Hematopoietic multipotent progenitor cell treated with erythropoietin and hydrocortisone succinate and interleukin-3 and kit ligand, for 8 days (in vitro differentiated cells): ENCODE measurements at regions not wholly inside any gene's neighbourhood (a gene's known extent, or its start where the extent isn't known, plus 50 kb on each side); places are given as distances from the start of the nearest gene placed in this dataset.
"Not testable (repeated sequence)": the region's sequence is repeated elsewhere in the genome, so short reads cannot be mapped to it uniquely, and the experiment has no call there.

Experiments used
- DNase-seq: peaks from one replicate; pipeline ENCODE4 v3.0.0-alpha.2; 2015

DNA sequence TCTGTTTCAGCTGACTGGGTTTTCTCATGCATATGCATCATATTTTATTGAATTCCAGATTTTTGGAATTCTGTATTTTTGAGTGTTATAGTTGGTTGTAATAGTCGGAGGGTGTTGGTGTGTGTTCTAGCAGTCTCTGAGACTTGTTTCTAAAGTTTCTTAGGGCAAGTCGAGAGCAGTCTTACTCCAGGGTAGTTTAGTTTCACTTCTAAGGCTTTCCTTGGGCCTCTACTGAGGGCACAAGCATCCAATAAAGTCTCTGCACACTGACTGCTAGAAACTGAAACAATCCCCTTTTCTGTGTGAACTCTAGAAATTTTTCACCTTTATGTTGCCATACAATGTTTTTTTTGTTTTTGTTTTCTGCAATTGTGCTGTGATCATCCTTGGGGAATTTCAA is 663.7 kb upstream of the LRATD1 start:
- DNase-seq: no peak

DNA sequence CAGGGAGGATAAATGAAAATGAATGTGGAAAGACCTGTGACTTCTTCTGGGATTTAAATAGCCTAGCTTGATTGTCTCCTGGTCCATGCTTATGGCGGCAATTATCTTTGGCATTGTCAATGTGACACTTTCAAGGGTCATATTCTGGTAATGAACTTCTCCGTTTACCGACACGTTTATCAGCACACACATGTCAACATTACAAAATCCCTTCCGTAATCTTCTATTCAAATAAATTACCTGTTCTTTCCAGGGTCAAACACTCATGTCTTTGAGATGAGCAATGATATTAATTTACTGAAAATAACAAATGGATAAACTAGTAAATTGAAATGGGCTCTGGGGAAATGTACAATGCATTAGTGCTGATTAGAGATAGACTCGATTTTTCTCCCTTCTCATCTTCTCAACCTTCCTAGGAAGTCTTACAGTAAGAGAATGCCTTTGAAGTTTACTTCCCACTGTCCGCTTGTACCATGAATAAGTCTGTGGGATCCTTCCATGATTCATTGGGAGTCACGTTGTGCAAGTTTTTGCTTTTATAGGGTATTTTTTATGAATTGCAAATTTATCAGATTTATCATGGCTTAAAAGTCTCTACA is 646.3 kb upstream of the LRATD1 start:
- no peak for DNase-seq

DNA sequence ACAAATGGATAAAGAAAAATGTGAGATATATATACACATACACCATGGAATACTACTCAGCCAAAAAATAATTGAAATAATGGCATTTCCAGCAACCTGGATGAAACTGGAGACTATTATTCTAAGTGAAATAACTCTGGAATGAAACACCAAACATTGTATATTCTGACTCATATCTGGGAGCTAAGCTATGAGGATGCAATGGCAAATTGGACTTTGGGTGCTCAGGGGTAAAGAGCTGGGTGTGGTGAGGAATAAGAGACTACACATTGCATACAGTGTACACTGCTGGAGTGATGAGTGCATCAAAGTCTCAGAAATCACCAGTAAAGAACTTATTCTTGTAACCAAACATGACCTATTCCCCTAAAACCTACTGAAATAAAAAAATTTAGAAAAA is 636.0 kb upstream of the LRATD1 start:
- no peak for DNase-seq

DNA sequence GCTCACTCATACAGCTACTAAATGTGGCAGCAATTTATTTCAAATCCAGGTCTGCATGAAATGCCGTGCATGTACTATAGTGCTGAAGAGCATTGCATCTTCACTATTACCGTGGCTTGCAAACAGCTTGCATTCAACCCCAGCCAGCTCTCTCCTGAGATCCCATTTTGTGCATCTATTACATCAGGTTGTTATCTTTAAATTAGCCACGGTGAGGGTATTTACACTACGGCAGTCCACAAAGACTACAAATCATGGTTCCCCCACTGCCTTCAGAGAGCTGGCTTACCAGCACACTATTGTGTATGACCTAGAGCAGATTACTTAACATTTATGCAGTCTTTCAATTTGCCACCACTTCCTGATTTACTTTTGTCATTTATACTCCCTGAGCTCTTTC is 621.3 kb upstream of the LRATD1 start:
- no peak for DNase-seq

DNA sequence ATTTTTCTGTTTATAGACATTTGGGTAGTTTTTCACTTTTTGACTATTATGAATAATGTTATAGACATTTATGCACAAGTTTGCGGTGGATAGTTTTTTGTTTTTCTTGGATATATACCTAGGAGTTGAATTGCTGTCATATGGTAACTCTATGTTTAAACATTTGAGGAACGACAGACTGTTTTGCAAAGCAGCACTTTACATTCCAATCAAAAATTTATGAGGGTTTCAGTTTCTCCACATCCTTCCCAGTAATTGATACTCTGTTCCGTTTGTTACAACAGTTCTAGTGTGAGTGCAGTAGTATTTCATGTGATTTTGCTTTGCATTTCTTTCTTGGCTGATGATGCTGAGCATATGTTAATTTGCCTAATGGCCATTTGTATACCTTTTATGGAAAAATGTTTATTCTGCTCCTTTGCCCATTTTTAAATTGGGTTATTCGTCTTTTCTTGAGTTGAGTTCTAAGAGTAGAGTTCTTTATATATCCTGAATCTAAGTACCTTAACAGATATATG is 617.3 kb upstream of the LRATD1 start:
- DNase-seq: no peak

DNA sequence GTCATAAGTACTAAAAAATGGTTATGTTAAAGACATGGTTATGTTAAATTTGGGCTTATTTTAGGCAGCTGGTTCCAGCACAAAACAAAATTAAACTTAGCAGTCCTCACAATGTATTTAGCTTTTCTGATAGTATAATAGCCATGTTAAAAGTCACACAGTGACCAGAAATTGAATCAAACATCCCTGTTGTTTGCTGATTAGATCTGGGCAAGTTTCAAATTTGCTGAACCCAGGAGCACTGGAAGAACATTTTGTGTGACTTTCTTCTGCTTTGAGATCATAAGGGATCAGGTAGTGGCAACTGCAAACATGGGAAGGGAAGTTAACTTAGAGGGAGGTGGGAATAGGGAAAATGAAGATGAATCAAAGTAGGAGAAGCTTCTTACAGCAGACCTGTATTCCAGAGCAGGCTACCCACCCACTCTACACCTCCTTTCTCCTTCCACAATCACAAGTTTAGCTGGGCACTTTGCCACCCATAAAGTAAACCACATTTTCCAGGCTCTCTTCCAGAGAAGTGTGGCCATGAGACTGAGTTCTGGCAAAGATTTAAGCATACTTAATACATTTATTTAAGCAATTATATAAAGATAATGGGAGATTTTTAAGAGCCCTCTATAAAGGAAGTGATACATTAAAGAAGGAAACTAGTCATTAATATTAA is 616.1 kb upstream of the LRATD1 start:
- no peak for DNase-seq

DNA sequence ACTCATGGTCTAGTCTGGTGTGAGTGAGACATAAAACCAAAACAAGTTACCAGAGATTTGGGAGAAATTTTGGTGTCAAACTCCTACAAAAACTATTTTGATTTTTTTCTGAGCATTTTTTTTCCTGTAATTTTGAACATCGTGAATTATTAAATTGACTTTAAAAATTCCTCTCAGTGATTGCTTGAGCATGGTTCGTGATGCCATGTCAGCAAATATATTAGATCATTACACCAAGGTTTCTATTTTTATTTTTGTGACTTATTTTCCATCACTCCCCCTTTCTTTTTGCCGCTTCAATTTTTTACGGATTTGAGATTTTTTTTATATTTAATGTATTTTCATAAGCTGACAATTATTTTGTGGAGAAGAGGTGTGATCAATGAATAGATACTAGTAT is 613.9 kb upstream of the LRATD1 start:
- no peak for DNase-seq

DNA sequence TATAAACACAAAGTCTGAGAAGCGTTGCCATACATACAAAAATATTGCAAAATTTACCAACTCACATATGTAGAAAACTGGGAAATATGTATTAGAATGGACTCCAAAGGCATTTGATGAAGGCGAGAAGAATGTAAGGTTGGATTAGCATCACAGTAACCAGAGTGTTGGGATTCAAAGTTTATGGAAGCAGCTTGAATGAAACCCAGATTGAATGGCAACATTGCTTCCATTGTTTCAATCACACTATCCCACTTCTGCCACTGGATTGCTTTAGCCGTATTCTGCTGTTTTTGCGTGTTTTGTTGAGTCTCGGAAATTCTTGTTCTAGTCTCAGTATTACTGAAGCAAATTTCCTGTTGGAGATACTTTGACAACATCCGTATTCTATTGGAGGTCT is 609.0 kb upstream of the LRATD1 start:
- DNase-seq: no peak

DNA sequence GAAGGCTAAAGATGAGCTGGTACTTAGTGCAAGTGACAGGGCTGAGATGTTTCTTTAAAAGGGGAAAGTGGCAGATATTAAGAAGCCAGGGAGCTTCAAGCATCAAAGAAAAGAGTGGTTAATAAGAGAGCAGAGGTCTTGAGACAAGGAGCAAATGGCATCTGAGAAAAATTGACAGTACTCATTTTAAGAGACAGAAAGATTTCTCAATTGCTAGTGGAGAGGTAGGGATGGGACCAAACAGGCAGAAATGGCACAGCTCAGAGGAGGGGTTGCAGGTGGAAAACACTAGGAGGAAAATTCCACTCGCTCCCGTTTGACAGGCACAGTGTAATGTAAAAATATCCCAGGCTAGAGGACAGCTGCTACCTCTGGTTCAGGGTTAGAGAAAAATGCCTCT is 593.4 kb upstream of the LRATD1 start:
- DNase-seq: no peak

DNA sequence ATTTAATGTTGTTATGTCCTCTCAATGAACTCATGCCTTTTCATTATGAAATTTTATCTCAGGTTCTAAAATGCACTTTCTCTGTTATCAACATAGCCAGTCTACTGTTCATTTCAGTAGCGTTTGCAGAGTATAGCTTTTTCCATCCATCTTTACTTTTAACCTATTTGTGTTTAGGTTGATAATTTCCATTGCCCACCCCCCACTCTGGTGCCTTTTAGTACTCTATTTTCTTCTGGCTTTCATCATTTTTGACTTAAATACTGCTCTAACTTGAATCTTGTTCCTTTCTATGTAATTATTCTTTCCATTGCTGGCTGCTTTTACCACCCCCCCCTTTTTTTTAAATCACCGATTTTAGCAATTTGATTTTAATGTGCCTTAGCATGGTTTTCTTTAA is 585.0 kb upstream of the LRATD1 start:
- no peak for DNase-seq

DNA sequence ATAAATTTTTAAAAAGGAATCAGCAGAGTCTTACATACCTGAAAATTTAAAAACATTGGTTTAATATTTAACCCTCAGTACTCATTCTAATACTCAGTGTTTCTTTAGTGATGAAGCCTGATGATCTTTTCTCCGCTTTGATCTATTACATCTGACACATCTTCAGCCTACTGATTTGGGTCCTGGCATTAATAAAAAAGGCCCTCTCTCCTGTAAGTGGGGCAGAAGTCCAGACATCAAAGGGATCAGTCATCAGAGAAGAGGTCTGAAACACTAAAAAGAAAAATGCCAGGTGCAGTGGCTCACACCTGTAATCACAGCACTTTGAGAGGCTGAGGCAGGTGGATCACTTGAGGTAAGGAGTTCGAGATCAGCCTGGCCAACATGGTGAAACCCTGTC is 581.1 kb upstream of the LRATD1 start:
- no peak for DNase-seq

DNA sequence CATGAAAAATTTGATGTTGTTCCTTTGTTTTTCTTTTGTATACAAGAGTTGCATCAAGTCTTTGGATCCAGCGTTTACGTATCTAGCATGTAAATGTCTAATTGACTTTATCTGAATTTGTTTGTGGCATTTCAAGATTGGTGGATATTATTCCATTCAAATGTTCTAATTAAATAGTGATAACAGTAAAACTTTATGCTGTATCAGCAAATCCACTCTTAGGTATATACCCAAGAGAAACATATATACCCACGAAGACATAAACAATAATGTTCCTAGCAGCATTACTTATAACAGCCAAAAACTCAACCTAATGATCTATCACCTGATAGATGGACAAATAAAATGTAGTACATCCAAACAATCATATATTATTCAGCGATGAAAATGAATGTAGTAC is 579.4 kb upstream of the LRATD1 start:
- no peak for DNase-seq

DNA sequence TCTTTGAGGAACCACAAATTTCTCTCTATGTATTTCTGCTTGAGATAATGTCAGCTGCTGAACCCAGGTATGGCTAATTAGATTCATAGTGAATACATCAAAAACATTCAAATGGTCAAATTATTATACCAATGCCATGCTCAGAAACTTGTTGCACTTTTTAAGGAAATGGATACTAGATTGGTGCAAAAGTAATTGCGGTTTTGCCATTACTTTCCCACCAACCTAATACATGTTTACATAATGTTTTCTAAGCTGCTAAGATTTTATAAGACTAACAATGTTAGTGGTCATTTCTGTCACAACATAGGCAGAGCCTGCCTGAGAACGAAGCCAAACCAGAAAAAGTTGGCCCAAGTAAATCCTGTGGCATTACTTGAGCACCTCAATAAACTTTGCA is 568.2 kb upstream of the LRATD1 start:
- no peak for DNase-seq

DNA sequence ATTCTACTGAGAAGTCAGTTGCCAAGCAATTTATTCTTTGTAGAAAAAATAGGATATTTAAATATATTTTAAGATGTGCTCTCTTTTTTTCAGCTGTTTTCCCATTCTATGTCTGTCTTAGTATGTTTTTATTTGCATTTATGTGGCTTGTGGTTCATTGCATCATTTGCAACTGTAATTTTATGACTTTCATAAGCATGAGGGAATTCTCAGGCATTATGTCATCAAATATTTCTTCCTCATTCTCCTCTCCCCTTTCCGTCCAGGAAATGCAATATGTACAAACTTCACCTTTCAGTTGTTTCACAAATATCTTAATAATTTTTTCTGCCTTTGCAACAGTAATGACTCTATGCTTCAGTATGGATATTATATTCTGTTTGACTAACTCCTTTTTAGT is 560.2 kb upstream of the LRATD1 start:
- DNase-seq: no peak

DNA sequence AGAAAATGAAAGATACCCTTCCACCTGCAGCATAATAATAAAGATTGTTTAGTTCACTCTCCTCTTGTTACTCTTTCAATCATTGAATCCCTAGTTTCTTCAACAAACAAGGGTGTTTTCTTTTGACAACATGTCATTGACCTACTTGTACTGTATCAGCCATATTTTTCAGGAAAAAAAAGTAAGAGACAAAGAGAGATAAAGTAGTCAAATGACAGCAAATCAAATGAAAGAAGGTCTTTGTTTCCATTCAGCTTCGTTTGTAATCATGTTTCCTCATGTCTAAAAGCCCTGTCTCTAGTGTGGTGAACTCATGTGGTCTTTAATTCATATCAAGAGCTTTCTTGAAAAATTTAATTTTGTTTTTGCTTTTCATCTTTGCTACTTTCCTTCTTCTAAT is 557.8 kb upstream of the LRATD1 start:
- DNase-seq: no peak

DNA sequence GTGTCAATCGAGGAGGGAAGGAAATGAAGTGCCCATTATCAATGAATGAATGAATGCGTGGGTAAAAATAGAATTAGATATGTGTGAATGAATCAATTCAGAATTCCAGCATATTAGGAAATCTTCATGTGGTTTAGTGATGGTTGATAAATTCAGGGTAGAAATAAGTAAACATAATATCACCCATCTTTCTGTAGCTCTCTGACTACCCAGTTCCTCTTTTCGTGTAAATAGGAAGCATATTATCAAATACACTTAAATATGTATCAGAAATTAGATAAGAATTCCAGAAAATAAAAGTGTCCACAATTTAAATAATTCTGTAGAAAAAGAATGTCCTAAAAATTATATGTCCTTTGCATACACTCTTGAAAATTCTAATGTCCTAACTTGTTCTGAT is 552.9 kb upstream of the LRATD1 start:
- DNase-seq: no peak

DNA sequence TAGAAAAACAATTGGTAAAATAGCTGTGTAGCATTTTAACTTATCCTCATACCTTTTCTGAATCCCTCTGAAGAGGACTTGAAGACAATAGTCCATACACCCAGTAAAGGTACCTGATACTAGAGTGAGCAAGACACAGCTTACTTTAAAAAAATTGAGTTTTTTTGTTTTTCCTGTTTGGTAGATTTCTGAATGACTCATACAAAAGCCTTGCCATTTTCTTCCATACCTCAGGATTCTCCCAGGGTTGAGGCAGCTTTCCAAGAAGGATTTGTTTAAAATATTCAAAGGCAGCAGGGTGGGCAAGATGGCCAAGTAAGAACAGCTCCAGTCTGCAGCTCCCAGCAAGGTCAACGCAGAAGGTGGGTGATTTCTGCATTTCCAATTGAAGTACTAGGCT is 551.0 kb upstream of the LRATD1 start:
- no peak for DNase-seq

DNA sequence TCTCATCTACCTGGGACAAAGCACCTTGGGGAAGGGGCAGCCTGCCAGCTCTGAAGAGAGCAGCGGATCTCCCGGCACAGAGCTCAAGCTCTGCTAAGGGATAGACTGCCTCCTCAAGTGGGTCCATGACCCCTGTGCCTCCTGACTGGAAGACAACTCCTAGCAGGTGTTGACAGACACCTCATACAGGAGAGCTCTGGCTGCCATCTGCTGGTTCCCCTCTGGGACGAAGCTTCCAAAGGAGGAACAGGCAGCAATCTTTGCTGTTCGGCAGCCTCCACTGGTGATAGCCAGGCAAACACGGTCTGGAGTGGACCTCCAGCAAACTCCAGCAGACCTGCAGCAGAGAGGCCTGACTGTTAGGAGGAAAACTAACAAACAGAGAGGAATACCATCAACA is 549.9 kb upstream of the LRATD1 start:
- no peak for DNase-seq

DNA sequence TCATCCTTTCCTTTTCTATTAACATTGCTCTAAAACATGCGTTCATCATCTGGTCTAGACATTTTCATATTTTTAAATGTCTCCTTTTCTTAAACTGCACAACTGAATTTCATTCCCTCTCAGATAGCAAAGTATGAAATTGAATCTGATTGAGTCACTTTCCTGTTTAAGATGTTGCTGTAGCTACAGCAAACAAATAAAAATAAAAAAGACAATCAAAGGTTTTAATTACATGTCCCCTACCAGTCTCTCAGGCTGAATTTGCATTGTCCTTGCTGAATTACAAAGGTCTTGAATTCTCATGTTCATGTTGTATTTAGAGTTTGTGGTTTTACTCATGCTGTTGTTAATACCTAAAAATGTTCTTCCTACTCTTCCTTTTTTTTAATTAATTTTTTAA is 537.9 kb upstream of the LRATD1 start:
- no peak for DNase-seq

DNA sequence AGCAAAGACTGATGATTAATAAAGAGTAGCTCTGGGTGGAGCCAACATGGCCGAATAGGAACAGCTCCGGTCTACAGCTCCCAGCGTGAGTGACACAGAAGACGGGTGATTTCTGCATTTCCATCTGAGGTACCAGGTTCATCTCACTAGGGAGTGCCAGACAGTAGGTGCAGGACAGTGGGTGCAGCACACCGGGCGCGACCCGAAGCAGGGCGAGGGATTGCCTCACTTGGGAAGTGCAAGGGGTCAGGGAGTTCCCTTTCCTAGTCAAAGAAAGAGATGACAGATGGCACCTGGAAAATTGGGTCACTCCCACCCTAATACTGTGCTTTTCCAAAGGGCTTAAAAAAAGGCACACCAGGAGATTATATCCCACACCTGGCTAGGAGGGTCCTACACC is 533.4 kb upstream of the LRATD1 start:
- not testable (repeated sequence) for DNase-seq

DNA sequence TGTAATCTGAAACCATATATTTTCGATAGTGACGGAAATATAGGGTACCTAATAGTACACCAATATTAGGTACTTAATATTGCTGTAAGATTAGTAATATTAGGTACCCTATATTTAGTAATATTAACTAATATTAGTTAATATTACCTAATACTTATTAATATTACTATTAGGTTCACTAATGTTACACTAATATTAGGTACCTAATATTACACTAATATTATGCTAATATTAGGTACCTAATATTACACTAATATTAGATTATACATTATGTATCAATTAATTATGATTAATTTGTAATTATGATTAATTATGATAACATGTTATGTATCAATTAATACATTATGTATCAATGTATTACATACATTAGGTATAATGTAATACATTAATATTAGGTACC is 518.2 kb upstream of the LRATD1 start:
- DNase-seq: no peak

DNA sequence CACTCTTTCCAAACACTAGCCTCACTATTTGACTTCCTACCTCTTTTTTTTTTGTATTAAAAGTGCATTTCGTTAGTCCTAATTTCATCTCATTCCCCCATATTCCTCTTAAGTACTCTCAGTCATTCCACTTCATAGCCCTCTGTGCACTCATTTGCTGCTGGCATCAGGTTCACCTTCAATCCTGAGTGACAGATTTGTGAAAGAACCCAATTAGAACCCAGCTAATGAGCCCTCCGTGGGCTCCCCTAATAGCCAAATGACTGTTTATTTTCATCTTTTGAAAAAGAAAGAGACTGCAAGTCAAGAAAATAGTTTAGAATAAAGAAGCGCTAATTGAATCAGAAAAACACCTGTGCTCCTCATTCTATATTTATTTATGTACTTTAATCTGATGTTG is 512.1 kb upstream of the LRATD1 start:
- no peak for DNase-seq

DNA sequence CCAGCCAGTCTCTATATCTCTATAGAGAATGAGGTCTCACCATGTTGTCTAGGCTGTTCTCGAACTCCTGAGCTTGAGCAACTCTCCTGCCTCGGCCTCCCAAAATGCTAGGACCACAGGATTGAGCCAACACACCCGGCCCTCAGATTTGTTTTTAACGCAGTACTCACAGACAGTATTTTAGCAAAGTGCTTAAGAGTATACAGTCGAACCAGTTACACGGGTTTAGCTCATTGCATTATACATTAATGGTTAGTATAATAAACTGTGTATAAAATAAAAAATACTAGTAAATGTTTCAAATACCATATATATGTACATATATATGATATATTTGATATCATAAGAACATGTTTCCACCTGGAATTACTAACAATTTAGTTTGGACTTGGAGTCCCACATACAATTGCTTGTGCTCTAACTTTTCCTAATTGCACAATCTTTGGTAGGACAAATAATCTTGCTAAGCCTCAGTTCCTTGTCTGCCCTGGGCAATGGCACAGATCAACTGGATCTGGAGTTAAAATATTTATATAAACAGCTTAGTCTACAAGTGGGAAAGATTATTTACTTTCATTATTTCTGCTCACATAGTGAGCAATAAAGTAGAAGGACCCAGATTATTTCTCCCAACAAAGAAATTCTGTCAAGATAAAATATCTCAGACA is 508.9 kb upstream of the LRATD1 start:
- DNase-seq: no peak

DNA sequence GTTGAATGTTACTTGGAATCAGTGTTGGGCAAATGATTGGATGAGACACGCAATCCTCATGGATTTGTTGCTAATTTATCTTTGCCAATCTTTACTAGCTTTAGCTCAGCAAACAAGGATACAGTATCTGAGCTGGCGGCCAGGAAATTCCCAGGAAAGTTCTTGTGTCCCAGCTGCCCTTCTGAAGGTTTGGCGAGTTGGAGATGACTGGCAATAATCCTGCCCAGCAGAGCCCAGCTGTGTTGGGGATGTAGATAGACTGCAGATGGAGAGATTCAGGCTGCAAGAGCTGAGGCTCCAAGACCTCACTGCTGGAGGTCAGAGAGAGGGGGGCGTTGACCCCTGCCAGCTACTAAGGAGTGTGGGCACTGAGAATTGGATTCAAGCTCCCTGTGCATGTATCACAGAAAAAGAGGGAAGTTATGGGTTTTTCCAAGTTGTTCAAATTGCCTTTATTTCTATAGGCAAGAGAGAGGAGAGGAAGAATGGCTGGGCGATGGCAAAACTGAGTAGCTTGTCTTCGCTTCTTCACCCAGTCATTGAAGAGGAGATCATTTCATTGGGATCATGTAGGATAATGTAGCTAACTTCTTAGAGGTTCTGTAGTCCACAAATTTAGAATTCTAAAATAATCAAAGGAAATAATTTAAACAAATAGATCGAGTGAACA is 506.8 kb upstream of the LRATD1 start:
- no peak for DNase-seq
